Natural killer cell (primary cell): ENCODE measurements at regions not wholly inside any gene's neighbourhood (a gene's known extent, or its start where the extent isn't known, plus 50 kb on each side); places are given as distances from the start of the nearest gene placed in this dataset.

Experiments
- ATAC-seq, 3 donors: fragments of 150-1000 bp in 2 of 3; fragments of 200-7000 bp in 1 of 3; cut with Tn5 transposase; 1 replicate in 1 of 3; 2 replicates in 2 of 3; pipeline ENCODE4 v1.10.0; 2021; ENCODE audit warnings: mild to moderate bottlenecking in 2 of 3, moderate library complexity in 2 of 3
- DNase-seq, 2 donors: peaks; one replicate each; pipeline versions ENCODE4 v3.0.0 to v3.0.0-alpha.2; 2013 to 2021; ENCODE audit warnings: mixed read lengths in 1 of 2
- H3K27ac ChIP-seq: one replicate; pipeline ENCODE4 v1.5.1; 2013; ENCODE audit warnings: mild to moderate bottlenecking, low read length
- H3K27me3 ChIP-seq: one replicate; pipeline ENCODE4 v1.6.1; 2013; ENCODE audit warnings: low read length; ENCODE audit not compliant: control insufficient read depth, insufficient read depth
- H3K36me3 ChIP-seq: one replicate; pipeline ENCODE4 v1.6.1; 2013; ENCODE audit warnings: low read length; ENCODE audit not compliant: control insufficient read depth, insufficient read depth
- H3K4me1 ChIP-seq: one replicate; pipeline ENCODE4 v1.6.1; 2013; ENCODE audit warnings: low read length; ENCODE audit not compliant: control insufficient read depth, insufficient read depth
- H3K4me3 ChIP-seq: one replicate; pipeline ENCODE4 v1.5.1; 2013; ENCODE audit warnings: low read length
- H3K9me3 ChIP-seq: one replicate; pipeline ENCODE4 v1.6.1; 2013; ENCODE audit warnings: low read length; ENCODE audit not compliant: control insufficient read depth, insufficient read depth
- H3K27ac Mint-ChIP-seq, 2 donors: one replicate each; pipeline ENCODE4 v1.8.0; 2022; ENCODE audit warnings: mild to moderate bottlenecking in 2 of 2, mixed read lengths in 2 of 2, moderate library complexity in 1 of 2
- H3K27me3 Mint-ChIP-seq, 2 donors: one replicate each; pipeline ENCODE4 v1.8.0; 2022; ENCODE audit warnings: low read depth in 2 of 2, mixed read lengths in 2 of 2
- H3K36me3 Mint-ChIP-seq: one replicate; pipeline ENCODE4 v1.8.0; 2022; ENCODE audit warnings: mixed read lengths
- H3K4me1 Mint-ChIP-seq, 2 donors: one replicate each; pipeline ENCODE4 v1.8.0; 2022; ENCODE audit warnings: mixed read lengths in 2 of 2
- H3K4me3 Mint-ChIP-seq: one replicate; pipeline ENCODE4 v1.8.0; 2022; ENCODE audit warnings: mild to moderate bottlenecking, moderate library complexity, mixed read lengths
- H3K9me3 Mint-ChIP-seq, 2 donors: one replicate each; pipeline ENCODE4 v1.8.0; 2022; ENCODE audit warnings: mixed read lengths in 2 of 2
- CTCF ChIP-seq: fragments of 200-600 bp; IDR thresholded peaks from one replicate; pipeline ENCODE4 v1.8.0; 2022; ENCODE audit warnings: antibody characterized with exemption
- WGBS: methylation state at CpG from one replicate; pipeline ENCODE4 v1.1.7; 2013; ENCODE audit warnings: missing lambda C conversion rate; ENCODE audit not compliant: insufficient coverage; 5-methylcytosine and 5-hydroxymethylcytosine counted together
- intact Hi-C: fragments of 100-400 bp; cut with micrococcal nuclease; formaldehyde crosslinking; loops from one replicate; pipeline ENCODE4 v1.14.2; 2022

GRCh38 chr2:8285898-8286297 is 396.0 kb upstream of the ID2 start:
- no peaks in the 10 kb centered on the region for H3K27me3 ChIP-seq
- peaks cover 9% of the 10 kb centered on the region for H3K36me3 ChIP-seq
- Mint-ChIP-seq H3K36me3 (peaks cover 8% of the 10 kb centered on the region), H3K4me3 (no peak overlapping the region), H3K27me3 (no peaks in the 10 kb centered on the region), H3K4me1 (peaks cover 55% of the 10 kb centered on the region in 2 donors), H3K9me3 (no peaks in the 10 kb centered on the region), H3K27ac (peak overlapping the region in 1 of 2 donors; percentile 2)
- intact Hi-C loops, result no loop called here
- no peaks in the 10 kb centered on the region for H3K9me3 ChIP-seq
- H3K27ac ChIP-seq, result no peak overlapping the region
- H3K4me1 ChIP-seq, result peaks cover 23% of the 10 kb centered on the region
- 94% methylated on average over 5 of the region's 5 CpGs for WGBS
- TF ChIP-seq CTCF, result no peak
- H3K4me3 ChIP-seq, result no peak overlapping the region
- no peak for DNase-seq
- ATAC-seq, result no peak

GRCh38 chr2:8288206-8288605 is 393.6 kb upstream of the ID2 start:
- Mint-ChIP-seq H3K4me1 (peaks cover 37 to 38% of the 10 kb centered on the region in 2 donors), H3K9me3 (no peaks in the 10 kb centered on the region), H3K4me3 (no peak overlapping the region), H3K27ac (no peak overlapping the region), H3K27me3 (no peaks in the 10 kb centered on the region), H3K36me3 (peaks cover 14% of the 10 kb centered on the region)
- ATAC-seq (no peak), DNase-seq (no peak)
- intact Hi-C loops, result no loop called here
- WGBS, result no CpG with 5 or more reads among the region's 2 CpGs
- no peak for TF ChIP-seq CTCF
- Histone ChIP-seq H3K9me3 (no peaks in the 10 kb centered on the region), H3K4me1 (peaks cover 10% of the 10 kb centered on the region), H3K27me3 (no peaks in the 10 kb centered on the region), H3K27ac (no peak overlapping the region), H3K4me3 (no peak overlapping the region), H3K36me3 (peaks cover 9% of the 10 kb centered on the region)

- no peaks in the 10 kb centered on the region for H3K27me3 ChIP-seq
- Mint-ChIP-seq H3K27me3 (no peaks in the 10 kb centered on the region), H3K4me3 (no peak overlapping the region), H3K36me3 (peaks cover 23% of the 10 kb centered on the region), H3K9me3 (no peaks in the 10 kb centered on the region), H3K27ac (peak overlapping the region; percentile 7 to 72), H3K4me1 (peaks cover 29 to 30% of the 10 kb centered on the region in 2 donors)
- 52% methylated on average over 4 of the region's 4 CpGs for WGBS
- no peak overlapping the region for H3K27ac ChIP-seq
- H3K4me3 ChIP-seq, result no peak overlapping the region
- ATAC-seq, result peak in 2 of 3 donors; percentile 40 to 55
- peaks cover 9% of the 10 kb centered on the region for H3K36me3 ChIP-seq
- intact Hi-C loops, result no loop called here
- DNase-seq, result no peak
- no peaks in the 10 kb centered on the region for H3K9me3 ChIP-seq
- TF ChIP-seq CTCF, result no peak
- H3K4me1 ChIP-seq, result peaks cover 1% of the 10 kb centered on the region
These were observed 392.7 kb upstream of the ID2 start for GRCh38 chr2:8289111-8289510.

GRCh38 chr2:8290771-8291352 is 391.0 kb upstream of the ID2 start:
- DNase-seq, result no peak
- peaks cover 28% of the 10 kb centered on the region for H3K36me3 Mint-ChIP-seq

More at GRCh38 chr2:8290771-8291352, 391.0 kb upstream of the ID2 start:
- Histone ChIP-seq H3K27ac (no peak overlapping the region), H3K4me3 (no peak overlapping the region), H3K27me3 (no peaks in the 10 kb centered on the region), H3K36me3 (peaks cover 11% of the 10 kb centered on the region), H3K9me3 (no peaks in the 10 kb centered on the region), H3K4me1 (no peaks in the 10 kb centered on the region)
- intact Hi-C loops, result no loop called here
- TF ChIP-seq CTCF, result no peak
- WGBS, result 92% methylated on average over 6 of the region's 9 CpGs
- peak overlapping the region in 1 of 2 donors; percentile 61 for H3K27ac Mint-ChIP-seq
- H3K9me3 Mint-ChIP-seq, result no peaks in the 10 kb centered on the region
- peaks cover 20 to 25% of the 10 kb centered on the region in 2 donors for H3K4me1 Mint-ChIP-seq
- ATAC-seq, result no peak
- H3K4me3 Mint-ChIP-seq, result no peak overlapping the region
- H3K27me3 Mint-ChIP-seq, result no peaks in the 10 kb centered on the region
